Panc1 (cell line): ENCODE measurements at regions not wholly inside any gene's neighbourhood (a gene's known extent, or its start where the extent isn't known, plus 50 kb on each side); places are given as distances from the start of the nearest gene placed in this dataset.

Source experiments
- CTCF ChIP-seq: fragments of 450-650 bp; IDR thresholded peaks from 2 replicates; pipeline ENCODE4 v1.5.1; 2017; ENCODE audit warnings: mild to moderate bottlenecking
- POLR2AphosphoS5 ChIP-seq: IDR thresholded peaks from 2 replicates; pipeline ENCODE4 v1.6.1; 2012; ENCODE audit warnings: mild to moderate bottlenecking, low read depth, low read length, moderate library complexity

DNA sequence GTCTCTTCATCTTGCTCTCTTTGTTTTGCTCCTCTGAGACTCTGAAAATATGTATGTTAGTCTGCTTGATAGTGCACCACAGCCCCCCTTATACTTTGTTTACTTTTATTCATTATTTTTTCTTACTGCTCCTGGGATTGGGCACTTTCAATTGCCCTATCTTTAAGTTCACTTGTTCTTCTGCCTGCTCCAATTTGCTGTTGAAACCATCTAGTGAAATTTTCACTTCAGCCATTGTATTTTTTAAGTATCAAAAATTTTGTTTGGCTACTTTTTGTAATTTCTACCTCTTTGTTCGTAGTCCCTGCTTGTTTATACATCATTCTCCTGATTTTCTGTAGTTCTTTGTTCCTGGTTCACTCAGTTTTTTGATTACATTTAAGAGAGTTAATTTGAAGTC is 223.3 kb downstream of the SLC38A4 start:
- TF ChIP-seq CTCF (no peak), POLR2AphosphoS5 (no peak)
